Memory B cell (primary cell): ENCODE measurements at regions not wholly inside any gene's neighbourhood (a gene's known extent, or its start where the extent isn't known, plus 50 kb on each side); places are given as distances from the start of the nearest gene placed in this dataset.

Source experiments
- ATAC-seq: fragments of 150-1000 bp; cut with Tn5 transposase; 2 replicates; pipeline ENCODE4 v1.10.0; 2021; ENCODE audit warnings: low read depth, mild to moderate bottlenecking, moderate library complexity
- DNase-seq, 2 donors: peaks; one replicate each; pipeline ENCODE4 v3.0.0; 2022; ENCODE audit warnings: low spot score in 2 of 2
- H3K27ac Mint-ChIP-seq: one replicate; pipeline ENCODE4 v1.8.0; 2022; ENCODE audit warnings: mild to moderate bottlenecking, moderate library complexity, mixed read lengths
- H3K27me3 Mint-ChIP-seq: one replicate; pipeline ENCODE4 v1.8.0; 2022; ENCODE audit warnings: mixed read lengths
- H3K36me3 Mint-ChIP-seq: one replicate; pipeline ENCODE4 v1.8.0; 2022; ENCODE audit warnings: mild to moderate bottlenecking, mixed read lengths
- H3K4me1 Mint-ChIP-seq: one replicate; pipeline ENCODE4 v1.8.0; 2022; ENCODE audit warnings: mixed read lengths
- H3K4me3 Mint-ChIP-seq: one replicate; pipeline ENCODE4 v1.8.0; 2022; ENCODE audit warnings: mild to moderate bottlenecking, moderate library complexity, mixed read lengths
- H3K9me3 Mint-ChIP-seq: one replicate; pipeline ENCODE4 v1.8.0; 2022; ENCODE audit warnings: mixed read lengths

DNA sequence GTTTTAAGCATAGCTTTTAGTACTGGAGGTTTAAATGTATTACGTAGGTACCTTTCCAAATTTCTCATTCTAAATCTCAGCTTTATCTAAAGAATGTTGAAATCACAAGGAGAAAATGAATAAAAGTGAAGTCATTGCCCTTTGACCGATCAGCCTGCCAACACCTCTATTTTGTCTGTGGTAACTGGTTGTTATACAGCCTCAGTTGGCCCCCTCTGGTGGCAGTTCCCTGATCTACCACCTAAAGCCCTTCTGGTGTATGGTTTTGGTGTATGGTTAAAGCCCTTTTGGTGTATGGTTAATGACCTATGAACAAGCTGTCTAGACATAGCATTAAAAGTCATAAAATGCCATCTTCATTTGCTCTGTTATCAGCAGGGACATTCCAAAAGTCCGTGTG is 378.2 kb upstream of the AZI2 start:
- H3K27me3 Mint-ChIP-seq, result no peaks in the 10 kb centered on the region
- no peaks in the 10 kb centered on the region for H3K4me1 Mint-ChIP-seq
- ATAC-seq (no peak), DNase-seq (no peak)
- no peak overlapping the region for H3K4me3 Mint-ChIP-seq
- no peak overlapping the region for H3K27ac Mint-ChIP-seq
- H3K9me3 Mint-ChIP-seq, result no peaks in the 10 kb centered on the region
- no peaks in the 10 kb centered on the region for H3K36me3 Mint-ChIP-seq

DNA sequence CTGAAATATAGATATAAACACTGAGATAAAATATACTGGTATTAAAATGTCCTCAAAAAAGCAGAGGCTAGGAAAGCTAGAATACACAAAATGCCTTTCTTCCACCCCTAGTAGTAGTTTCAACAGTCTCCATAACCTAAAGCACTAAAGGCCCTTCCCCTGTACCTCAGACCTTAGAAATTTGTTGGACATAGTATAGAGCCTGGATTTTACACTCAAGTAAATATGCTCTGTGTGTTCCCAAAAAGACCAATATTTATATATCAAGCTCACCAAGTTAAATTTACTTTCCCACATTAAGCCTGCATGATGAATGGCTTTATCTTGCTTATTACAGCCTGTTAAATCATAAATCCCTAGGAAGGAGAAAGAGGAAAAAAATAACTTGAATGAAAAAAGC is 378.7 kb upstream of the AZI2 start:
- H3K27ac Mint-ChIP-seq, result no peak overlapping the region
- DNase-seq (no peak), ATAC-seq (no peak)
- H3K36me3 Mint-ChIP-seq, result no peaks in the 10 kb centered on the region
- no peaks in the 10 kb centered on the region for H3K27me3 Mint-ChIP-seq
- no peaks in the 10 kb centered on the region for H3K9me3 Mint-ChIP-seq
- H3K4me1 Mint-ChIP-seq, result no peaks in the 10 kb centered on the region
- H3K4me3 Mint-ChIP-seq, result no peak overlapping the region

DNA sequence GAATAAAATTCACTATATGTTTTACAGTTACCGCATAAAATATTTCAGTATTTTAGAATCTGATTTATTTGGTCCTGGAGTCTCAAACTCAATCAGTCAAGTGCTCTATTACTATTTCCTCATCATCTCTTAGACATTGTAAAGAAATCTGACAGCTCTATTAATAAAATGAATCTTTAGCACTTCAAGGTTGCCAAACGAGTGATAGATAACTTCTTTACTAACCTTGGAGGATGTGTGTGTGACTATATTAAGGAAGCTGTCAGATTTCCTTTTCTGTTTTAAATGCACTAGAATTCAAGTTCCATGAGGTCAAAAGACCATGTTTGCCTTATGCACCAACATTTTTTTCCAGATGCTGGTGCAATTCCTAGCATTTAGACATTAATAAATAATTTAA is 389.8 kb upstream of the AZI2 start:
- Mint-ChIP-seq H3K36me3 (no peaks in the 10 kb centered on the region), H3K4me1 (no peaks in the 10 kb centered on the region), H3K27ac (no peak overlapping the region), H3K9me3 (peaks cover 12% of the 10 kb centered on the region), H3K4me3 (no peak overlapping the region), H3K27me3 (no peaks in the 10 kb centered on the region)
- ATAC-seq (no peak), DNase-seq (no peak)

DNA sequence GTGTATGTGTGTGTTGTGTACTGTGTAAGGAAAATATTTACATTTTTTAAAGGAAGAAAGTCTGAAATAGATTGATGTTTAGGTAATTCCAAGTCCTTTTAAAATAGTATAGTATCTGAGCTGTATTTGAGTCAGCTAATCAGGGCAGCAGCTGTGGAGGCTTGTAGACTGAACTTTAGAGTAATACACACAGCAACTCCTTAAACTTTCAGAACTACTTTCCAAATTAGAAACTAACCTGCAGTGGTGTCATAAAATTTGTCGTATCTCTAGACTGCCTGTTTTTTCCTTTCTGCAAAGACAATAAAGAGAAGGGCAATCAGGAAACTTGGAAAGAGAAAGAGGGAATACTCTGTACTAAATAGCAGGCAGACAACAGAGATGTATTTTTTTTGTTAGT is 391.0 kb upstream of the AZI2 start:
- no peak overlapping the region for H3K27ac Mint-ChIP-seq
- H3K9me3 Mint-ChIP-seq, result peaks cover 4% of the 10 kb centered on the region
- H3K4me1 Mint-ChIP-seq, result no peaks in the 10 kb centered on the region
- no peaks in the 10 kb centered on the region for H3K27me3 Mint-ChIP-seq
- no peak overlapping the region for H3K4me3 Mint-ChIP-seq
- no peaks in the 10 kb centered on the region for H3K36me3 Mint-ChIP-seq
- no peak for ATAC-seq
- no peak for DNase-seq

DNA sequence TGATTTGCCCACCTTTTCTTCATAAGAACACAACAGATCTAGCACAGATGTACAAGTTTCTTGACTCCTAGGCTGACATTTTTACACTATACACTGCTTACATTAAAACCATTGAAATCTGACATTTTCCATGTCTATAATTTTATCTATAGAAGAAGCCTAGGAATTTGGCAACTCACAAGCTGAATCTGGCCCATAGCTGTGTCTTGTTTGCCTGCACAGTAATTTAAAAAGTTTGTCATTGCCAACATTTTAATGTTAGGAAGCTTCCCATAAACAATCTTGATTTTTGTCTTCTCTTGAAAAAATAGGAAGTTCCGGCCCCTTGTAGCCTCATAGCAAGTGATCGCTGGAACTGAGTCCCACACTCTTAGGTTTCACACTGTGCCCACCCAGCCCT is 394.6 kb upstream of the AZI2 start:
- Mint-ChIP-seq H3K4me3 (no peak overlapping the region), H3K27me3 (no peaks in the 10 kb centered on the region), H3K4me1 (no peaks in the 10 kb centered on the region), H3K27ac (no peak overlapping the region), H3K9me3 (no peaks in the 10 kb centered on the region), H3K36me3 (no peaks in the 10 kb centered on the region)
- DNase-seq (no peak), ATAC-seq (no peak)

DNA sequence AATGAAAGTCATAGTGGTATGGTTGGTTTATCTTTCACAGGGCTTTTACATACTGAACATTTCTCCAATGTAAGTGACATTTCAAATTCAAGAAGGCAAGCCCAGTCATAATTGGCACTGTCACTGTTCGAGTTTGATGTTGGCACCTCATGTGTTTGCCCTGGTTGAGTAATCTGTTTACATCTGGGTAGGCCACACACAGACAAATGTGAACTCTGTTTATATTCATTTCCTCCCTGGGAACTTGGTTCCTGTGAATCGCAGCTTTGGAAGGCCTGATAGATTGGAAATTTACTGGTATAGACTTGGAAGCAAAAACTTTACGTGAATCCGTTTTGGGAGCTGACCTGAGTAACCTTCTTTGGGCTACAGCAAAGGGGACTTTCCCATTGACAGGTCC is 395.2 kb upstream of the AZI2 start:
- no peak for ATAC-seq
- Mint-ChIP-seq H3K9me3 (no peaks in the 10 kb centered on the region), H3K4me3 (no peak overlapping the region), H3K27ac (no peak overlapping the region), H3K27me3 (no peaks in the 10 kb centered on the region), H3K36me3 (no peaks in the 10 kb centered on the region), H3K4me1 (no peaks in the 10 kb centered on the region)
- DNase-seq, result no peak

DNA sequence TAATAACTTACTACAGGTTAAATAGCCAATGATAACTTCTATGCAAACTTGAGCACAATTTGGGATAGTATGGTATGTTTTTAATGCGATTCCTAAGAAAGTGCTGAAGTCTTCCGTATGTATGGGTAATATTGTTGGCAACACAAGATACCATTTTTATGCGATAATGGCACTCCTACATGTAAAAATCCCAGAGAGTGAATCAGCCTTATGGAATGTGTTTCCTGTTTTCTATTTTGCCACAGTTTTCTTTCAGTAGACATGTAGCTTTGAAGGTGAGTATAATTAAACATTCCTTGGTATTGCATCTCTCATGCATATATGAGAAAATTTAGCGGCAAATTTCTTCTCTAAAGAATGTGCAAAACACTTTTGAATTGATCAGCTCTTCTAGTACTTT is 396.8 kb upstream of the AZI2 start:
- Mint-ChIP-seq H3K36me3 (no peaks in the 10 kb centered on the region), H3K9me3 (peaks cover 3% of the 10 kb centered on the region), H3K27ac (no peak overlapping the region), H3K4me1 (no peaks in the 10 kb centered on the region), H3K27me3 (no peaks in the 10 kb centered on the region), H3K4me3 (no peak overlapping the region)
- ATAC-seq (no peak), DNase-seq (no peak)

DNA sequence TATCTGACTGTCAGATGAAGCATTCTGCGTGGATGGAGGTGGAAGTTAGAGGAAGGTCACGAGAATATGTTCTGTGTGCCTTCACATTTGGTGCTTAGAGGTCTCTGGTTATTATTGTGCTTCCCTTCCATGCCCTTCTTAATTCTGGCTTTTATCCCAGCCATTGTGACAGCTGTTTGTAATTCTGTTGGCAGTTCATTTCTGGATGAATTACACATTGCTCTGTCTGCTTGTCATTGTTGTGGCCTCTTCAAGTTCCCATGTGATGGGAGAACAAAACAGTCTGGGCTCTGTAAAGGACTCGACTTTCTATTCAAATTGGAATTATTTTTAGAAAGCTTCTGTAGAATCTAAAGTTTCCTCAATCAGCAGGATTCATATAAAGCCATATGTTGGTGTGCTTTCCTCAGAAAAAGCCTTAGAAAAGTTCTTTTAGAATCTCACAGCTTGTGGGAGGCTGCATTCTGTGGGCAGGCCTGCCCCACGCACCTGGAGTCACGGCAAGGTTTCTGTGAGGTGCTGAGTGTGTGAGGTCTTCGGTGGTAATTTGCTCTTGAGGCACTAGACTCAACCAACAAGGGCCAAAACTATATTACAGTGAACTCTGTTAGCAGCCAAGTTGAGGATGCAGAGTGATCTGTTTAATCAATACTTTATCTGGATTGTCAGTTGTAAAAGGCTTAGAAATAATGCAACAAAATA is 397.4 kb upstream of the AZI2 start:
- DNase-seq (no peak), ATAC-seq (no peak)
- Mint-ChIP-seq H3K27me3 (no peaks in the 10 kb centered on the region), H3K27ac (no peak overlapping the region), H3K36me3 (no peaks in the 10 kb centered on the region), H3K4me3 (no peak overlapping the region), H3K4me1 (no peaks in the 10 kb centered on the region), H3K9me3 (peaks cover 7% of the 10 kb centered on the region)

DNA sequence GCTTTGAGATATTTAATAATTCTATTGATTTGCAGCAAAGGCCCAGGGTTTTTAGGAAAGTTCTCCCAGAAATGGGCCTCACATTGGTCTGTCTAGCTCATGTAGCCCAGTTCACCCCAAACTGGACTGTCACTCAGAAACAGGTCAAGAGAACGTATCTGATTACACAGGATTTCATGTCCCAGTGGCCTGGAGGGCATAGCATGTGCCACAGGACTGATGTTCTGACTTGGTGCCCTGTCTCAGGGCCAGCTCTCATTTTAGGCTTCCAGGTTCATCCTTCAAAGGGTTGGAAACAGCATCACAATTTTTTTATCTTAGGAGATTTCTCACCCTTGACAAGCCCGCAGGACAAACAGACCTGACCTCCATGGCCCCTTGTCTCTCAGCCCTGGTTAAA is 398.4 kb upstream of the AZI2 start:
- H3K4me3 Mint-ChIP-seq, result no peak overlapping the region
- no peaks in the 10 kb centered on the region for H3K27me3 Mint-ChIP-seq
- DNase-seq (no peak), ATAC-seq (no peak)
- H3K9me3 Mint-ChIP-seq, result peaks cover 9% of the 10 kb centered on the region
- H3K36me3 Mint-ChIP-seq, result no peaks in the 10 kb centered on the region
- H3K4me1 Mint-ChIP-seq, result no peaks in the 10 kb centered on the region
- H3K27ac Mint-ChIP-seq, result no peak overlapping the region

DNA sequence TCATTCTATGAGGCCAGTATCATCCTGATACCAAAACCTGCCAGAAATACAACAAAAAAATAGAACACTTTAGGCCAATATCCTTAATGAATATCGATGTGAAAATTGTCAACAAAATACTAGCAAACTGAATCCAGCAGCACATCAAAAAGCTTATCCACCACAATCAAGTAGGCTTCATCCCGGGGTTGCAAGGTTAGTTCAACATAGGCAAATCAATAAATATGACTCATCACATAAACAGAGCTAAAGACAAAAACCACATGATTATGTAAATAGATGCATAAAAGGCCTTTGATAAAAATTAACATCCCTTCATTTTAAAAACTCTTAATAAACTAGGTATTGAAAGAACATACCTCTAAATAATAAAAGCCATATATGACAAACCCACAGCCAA is 403.2 kb upstream of the AZI2 start:
- Mint-ChIP-seq H3K4me3 (no peak overlapping the region), H3K36me3 (no peaks in the 10 kb centered on the region), H3K27ac (no peak overlapping the region), H3K27me3 (no peaks in the 10 kb centered on the region), H3K9me3 (peaks cover 13% of the 10 kb centered on the region), H3K4me1 (no peaks in the 10 kb centered on the region)
- ATAC-seq (no peak), DNase-seq (no peak)

DNA sequence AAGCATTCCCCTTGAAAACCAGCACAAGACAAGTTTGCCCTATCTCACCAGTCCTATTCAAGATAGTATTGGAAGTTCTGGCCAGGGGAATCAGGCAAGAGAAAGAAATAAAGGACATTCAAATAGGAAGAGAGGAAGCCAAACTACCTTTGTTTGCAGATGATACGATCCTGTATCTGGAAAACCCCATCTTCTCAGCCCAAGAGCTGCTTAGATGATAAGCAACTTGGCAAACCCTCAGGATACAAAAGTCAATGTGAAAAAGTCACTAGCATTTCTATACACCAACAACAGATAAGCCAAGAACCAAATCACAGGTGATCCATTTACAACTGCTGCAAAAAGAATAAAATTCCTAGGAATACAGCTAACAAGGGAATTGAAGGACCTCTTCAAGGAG is 403.7 kb upstream of the AZI2 start:
- H3K9me3 Mint-ChIP-seq, result peaks cover 13% of the 10 kb centered on the region
- no peak overlapping the region for H3K27ac Mint-ChIP-seq
- ATAC-seq (no peak), DNase-seq (no peak)
- no peaks in the 10 kb centered on the region for H3K27me3 Mint-ChIP-seq
- H3K4me1 Mint-ChIP-seq, result no peaks in the 10 kb centered on the region
- no peaks in the 10 kb centered on the region for H3K36me3 Mint-ChIP-seq
- H3K4me3 Mint-ChIP-seq, result no peak overlapping the region

DNA sequence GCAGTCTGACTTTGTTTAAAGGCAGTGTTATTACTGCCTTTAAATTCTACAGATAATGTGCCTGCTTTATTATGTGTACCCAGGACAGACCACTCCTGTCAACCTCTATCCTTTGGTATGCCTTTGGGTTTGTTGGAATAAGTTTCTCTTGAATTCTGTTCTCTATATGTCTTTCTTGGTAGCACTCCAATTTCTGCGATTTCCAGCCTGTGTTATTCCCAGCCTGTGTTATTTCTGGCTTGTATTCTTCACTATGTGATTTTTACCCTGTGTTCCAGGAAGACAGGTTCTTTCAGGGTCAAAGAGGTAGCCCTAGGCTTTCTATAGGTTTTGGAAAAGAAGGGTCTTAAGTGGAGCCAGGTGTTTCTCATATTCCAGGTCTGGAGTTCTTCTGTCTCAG is 407.4 kb upstream of the AZI2 start:
- Mint-ChIP-seq H3K9me3 (peaks cover 8% of the 10 kb centered on the region), H3K4me3 (no peak overlapping the region), H3K4me1 (no peaks in the 10 kb centered on the region), H3K27ac (no peak overlapping the region), H3K27me3 (no peaks in the 10 kb centered on the region), H3K36me3 (no peaks in the 10 kb centered on the region)
- ATAC-seq (no peak), DNase-seq (no peak)

DNA sequence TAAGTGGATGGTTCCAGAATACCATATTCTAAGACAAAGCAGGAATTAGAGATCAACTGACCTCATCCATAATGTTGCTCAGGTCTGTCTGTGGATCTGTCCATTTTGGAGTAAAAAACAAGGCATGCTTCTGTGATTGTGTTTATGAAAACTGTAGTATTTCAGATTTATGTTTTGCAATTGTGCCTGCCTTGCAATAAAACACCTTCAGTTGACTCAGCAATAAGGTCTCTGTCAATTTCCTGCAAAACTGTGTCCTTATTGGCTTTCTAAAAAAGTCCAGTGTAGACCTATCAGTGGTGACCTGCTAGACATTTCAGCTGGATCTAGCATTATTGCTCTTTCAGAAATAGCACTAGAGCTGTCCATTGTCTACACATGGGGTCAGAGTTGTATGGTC is 409.5 kb upstream of the AZI2 start:
- ATAC-seq, result no peak
- no peaks in the 10 kb centered on the region for H3K36me3 Mint-ChIP-seq
- no peaks in the 10 kb centered on the region for H3K4me1 Mint-ChIP-seq
- H3K27me3 Mint-ChIP-seq, result no peaks in the 10 kb centered on the region
- peaks cover 6% of the 10 kb centered on the region for H3K9me3 Mint-ChIP-seq
- H3K27ac Mint-ChIP-seq, result no peak overlapping the region
- no peak for DNase-seq
- no peak overlapping the region for H3K4me3 Mint-ChIP-seq

DNA sequence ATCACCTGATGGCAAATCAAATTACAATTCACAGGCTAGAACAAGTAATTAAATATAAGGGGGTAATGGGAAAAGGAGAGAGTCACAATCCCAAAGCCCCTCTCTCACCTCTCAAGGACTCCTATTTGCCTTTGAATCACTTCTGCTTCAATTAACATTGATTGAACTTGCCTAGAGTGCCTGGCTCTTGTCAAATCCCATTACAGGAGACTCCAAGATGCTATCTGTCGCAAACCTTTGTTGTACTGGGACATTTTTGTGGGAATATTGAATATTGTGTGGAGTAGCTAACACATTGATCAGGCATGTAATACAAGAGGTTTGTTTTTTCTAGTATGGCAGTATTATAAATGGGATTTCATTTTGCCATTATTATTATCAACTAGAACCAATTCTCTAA is 412.8 kb upstream of the AZI2 start:
- no peak for DNase-seq
- ATAC-seq, result no peak
- Mint-ChIP-seq H3K4me1 (no peaks in the 10 kb centered on the region), H3K27ac (no peak overlapping the region), H3K36me3 (no peaks in the 10 kb centered on the region), H3K9me3 (peaks cover 2% of the 10 kb centered on the region), H3K4me3 (no peak overlapping the region), H3K27me3 (no peaks in the 10 kb centered on the region)

DNA sequence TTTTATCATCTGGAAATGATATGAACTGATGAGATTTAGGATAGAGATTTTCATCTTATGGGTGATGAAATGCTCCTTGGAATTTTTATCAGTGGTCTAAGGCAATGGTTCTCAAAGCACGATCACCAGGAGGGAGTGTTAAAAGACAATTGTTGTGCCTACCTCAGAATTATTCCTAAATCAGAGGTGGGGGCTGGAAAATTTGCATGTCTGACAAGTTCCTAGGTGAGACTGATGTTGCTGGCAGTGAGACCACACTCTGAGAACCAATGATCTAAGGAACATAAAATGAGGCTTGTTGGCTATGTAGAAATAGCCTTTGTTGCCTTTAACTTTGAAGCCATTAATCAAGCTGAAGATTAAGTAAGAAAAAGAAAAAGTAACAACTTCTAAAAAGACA is 416.6 kb upstream of the AZI2 start:
- no peak for ATAC-seq
- no peaks in the 10 kb centered on the region for H3K36me3 Mint-ChIP-seq

More for the DNA sequence above, 416.6 kb upstream of the AZI2 start:
- H3K9me3 Mint-ChIP-seq, result peaks cover 1% of the 10 kb centered on the region
- DNase-seq, result no peak
- no peaks in the 10 kb centered on the region for H3K27me3 Mint-ChIP-seq
- no peaks in the 10 kb centered on the region for H3K4me1 Mint-ChIP-seq
- no peak overlapping the region for H3K27ac Mint-ChIP-seq
- H3K4me3 Mint-ChIP-seq, result no peak overlapping the region
